Bronchial epithelial cell (primary cell): ENCODE measurements at regions not wholly inside any gene's neighbourhood (a gene's known extent, or its start where the extent isn't known, plus 50 kb on each side); places are given as distances from the start of the nearest gene placed in this dataset.

ENCODE experiments used
- DNase-seq: peaks from one replicate; pipeline ENCODE4 v3.0.0-alpha.2; 2010; ENCODE audit warnings: low read depth
- FAIRE-seq: peaks from 2 replicates; lab custom pipeline; 2011; peaks lifted over from hg19 to GRCh38; lab: Jason Lieb, UNC
- H3K27me3 ChIP-seq: 2 replicates; pipeline ENCODE4 v1.5.1; 2011; ENCODE audit warnings: low read length; ENCODE audit not compliant: control insufficient read depth, insufficient read depth
- H3K36me3 ChIP-seq: 2 replicates; pipeline ENCODE4 v1.5.1; 2011; ENCODE audit warnings: low read length; ENCODE audit not compliant: control insufficient read depth, insufficient read depth
- H3K4me3 ChIP-seq: 2 replicates; pipeline ENCODE4 v1.5.1; 2011; ENCODE audit warnings: mild to moderate bottlenecking, low read depth, low read length, control low read depth
- CTCF ChIP-seq: IDR thresholded peaks from 2 replicates; pipeline ENCODE4 v1.5.1; 2011; ENCODE audit warnings: mild to moderate bottlenecking, moderate library complexity, low read length, control low read depth, inconsistent platforms; ENCODE audit not compliant: insufficient read depth, severe bottlenecking

- FAIRE-seq = no peak
Measured at GRCh38 chr19:31804668-31805067, 455.4 kb upstream of the TSHZ3 start.

GRCh38 chr19:31810536-31811109 lies 461.4 kb upstream of the TSHZ3 start:
- H3K27me3 ChIP-seq = no peaks in the 10 kb centered on the region
- FAIRE-seq (no peak), DNase-seq (no peak)
- no peaks in the 10 kb centered on the region for H3K36me3 ChIP-seq
- no peak overlapping the region for H3K4me3 ChIP-seq
- TF ChIP-seq CTCF = no peak

More at GRCh38 chr19:31804668-31805067, 455.4 kb upstream of the TSHZ3 start:
- Histone ChIP-seq H3K4me3 (no peak overlapping the region), H3K27me3 (no peaks in the 10 kb centered on the region), H3K36me3 (no peaks in the 10 kb centered on the region)
- DNase-seq = no peak
- no peak for TF ChIP-seq CTCF

- no peak for TF ChIP-seq CTCF
- FAIRE-seq (no peak), DNase-seq (no peak)
- Histone ChIP-seq H3K4me3 (no peak overlapping the region), H3K27me3 (no peaks in the 10 kb centered on the region), H3K36me3 (no peaks in the 10 kb centered on the region)
Measured at GRCh38 chr19:31817971-31818797, 468.9 kb upstream of the TSHZ3 start.

GRCh38 chr19:31818798-31819105 lies 469.5 kb upstream of the TSHZ3 start:
- TF ChIP-seq CTCF = no peak
- no peaks in the 10 kb centered on the region for H3K27me3 ChIP-seq
- no peak overlapping the region for H3K4me3 ChIP-seq
- DNase-seq (no peak), FAIRE-seq (no peak)
- no peaks in the 10 kb centered on the region for H3K36me3 ChIP-seq

GRCh38 chr19:31819837-31820236 lies 470.6 kb upstream of the TSHZ3 start:
- TF ChIP-seq CTCF = no peak
- no peak for DNase-seq
- Histone ChIP-seq H3K4me3 (no peak overlapping the region), H3K36me3 (no peaks in the 10 kb centered on the region), H3K27me3 (no peaks in the 10 kb centered on the region)
- FAIRE-seq = no peak
